Frontal cortex (tissue), 3 donors: ENCODE measurements at regions not wholly inside any gene's neighbourhood (a gene's known extent, or its start where the extent isn't known, plus 50 kb on each side); places are given as distances from the start of the nearest gene placed in this dataset.
A peak's percentile ranks its signal among the peaks of the same experiment; 100 is the strongest.

Experiments used
- DNase-seq, 2 donors: peaks; one replicate each; pipeline ENCODE4 v3.0.0; 2012; ENCODE audit warnings: low spot score in 2 of 2
- FAIRE-seq: peaks from 2 replicates; lab custom pipeline; 2012; peaks lifted over from hg19 to GRCh38; lab: Jason Lieb, UNC
- donor health status: control.
- donor health status: control.
- donor health status: control.

- FAIRE-seq: no peak
- DNase-seq: no peak
Observed at GRCh38 chr9:38234479-38235170, 157.9 kb upstream of the ALDH1B1 start.

- DNase-seq (no peak), FAIRE-seq (no peak)
Observed at GRCh38 chr9:38233796-38234355, 158.6 kb upstream of the ALDH1B1 start.

- FAIRE-seq (no peak), DNase-seq (no peak)
Observed at GRCh38 chr9:38233343-38233742, 159.2 kb upstream of the ALDH1B1 start.

DNA sequence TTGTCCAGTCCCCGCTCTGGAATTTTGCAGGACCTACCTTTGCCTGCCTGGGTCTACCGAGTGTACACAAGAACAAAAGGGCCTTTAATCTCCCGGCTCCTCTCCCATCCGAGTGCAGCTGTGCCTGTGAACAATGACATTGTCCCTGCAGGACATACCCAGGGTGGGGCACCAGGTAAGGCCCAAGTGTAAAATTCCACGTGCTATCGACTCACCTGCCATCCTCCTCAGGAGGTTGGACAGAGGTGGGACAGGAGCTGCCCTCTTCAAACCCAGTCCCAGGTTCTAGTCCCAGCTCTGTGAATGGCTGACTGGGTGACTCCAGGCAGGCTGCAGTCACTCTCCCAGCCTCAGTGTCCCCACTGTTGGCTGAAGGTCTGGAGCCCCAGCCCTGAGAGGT is 159.6 kb upstream of the ALDH1B1 start:
- no peak for DNase-seq
- no peak for FAIRE-seq

DNA sequence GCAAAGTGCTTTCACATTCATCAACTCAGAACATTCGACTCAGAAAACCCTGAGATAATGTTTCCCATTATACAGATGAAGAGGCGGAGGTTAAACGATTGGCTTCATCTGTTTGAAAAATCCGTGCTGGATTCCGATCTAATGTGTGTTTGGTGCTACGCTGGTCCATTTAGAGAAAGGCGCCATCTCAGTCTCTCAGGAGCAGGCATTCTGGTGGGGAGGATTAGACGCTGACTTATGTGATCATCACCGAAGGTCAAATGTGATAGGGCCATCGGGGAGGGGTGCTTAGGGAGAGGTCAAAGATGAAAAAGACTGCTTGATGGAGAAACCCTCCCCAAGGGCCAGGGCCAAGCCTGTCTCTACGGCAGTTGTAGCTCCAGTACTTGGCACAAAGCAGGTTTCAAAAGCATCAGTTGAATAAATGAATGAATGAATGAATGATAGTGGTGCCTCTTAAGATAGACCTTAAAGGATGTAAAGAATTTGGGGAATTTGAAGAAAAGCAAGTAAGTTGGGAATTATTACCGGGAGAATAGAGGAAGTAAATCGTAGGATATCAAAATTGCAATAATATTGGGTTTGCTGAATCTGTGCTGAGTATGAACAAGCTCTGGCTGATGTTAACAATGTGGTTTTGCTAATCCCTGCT is 160.6 kb upstream of the SHB start:
- DNase-seq (no peak), FAIRE-seq (no peak)

DNA sequence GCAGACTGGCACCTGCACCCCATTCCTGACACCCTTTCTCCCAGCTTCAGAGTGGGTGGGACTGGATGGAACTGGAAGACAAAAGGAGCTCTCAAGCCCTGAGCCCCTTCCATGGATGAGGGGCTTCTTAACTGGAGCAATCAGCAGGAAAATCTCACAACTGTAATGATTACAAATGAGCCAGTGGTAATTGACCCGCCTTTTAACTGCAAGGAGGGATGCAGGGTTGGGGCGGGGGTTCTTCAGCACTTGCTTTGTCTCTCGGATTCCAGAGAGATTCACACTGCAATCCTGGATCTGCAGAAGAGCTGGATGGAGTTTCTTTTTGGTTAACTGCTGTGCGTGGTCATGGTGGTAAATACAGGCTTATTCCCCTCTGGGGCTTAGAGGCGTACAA is 160.1 kb upstream of the SHB start:
- DNase-seq: no peak

DNA sequence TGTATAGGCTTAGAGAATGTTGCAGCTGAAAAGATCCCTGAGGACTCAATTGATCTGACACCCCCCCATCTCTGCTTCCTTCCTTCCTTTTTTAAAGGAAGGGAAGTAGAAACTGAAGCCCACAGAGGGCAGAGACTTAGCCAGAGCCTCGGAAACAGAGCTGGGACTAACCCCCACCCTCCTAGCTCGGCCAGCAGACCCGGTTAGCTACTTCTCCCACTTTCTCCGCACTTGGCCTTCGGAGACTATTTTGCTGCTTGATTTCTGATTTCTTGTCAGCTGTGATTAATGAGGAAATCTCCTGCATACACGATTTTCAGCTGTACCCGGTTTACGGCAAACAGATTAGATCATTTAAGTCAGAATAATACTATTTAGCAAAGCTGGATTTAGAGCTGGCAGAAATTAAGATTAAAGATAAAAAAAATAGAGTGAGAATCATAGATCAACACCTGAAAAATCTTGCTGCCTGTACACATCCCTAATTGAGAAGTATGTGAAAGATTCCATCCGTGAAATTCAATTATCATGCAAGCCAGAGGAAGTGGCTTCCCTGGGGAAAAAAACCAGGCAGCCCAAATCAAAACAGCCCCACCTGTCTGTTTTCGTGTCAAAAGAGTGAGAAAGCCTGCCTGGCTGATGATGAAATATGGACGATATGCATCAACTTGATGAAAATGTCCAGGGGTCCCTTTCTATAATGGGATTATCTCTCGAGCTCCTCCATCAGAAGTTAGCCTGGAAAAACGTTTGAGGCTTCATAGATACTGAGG is 159.5 kb upstream of the SHB start:
- DNase-seq (no peak), FAIRE-seq (no peak)

More for the DNA sequence above, 160.1 kb upstream of the SHB start:
- FAIRE-seq: no peak

GRCh38 chr9:38227656-38228055 is 158.6 kb upstream of the SHB start:
- FAIRE-seq (no peak), DNase-seq (no peak)

- DNase-seq: peak in 1 of 2 donors; percentile 39
- no peak for FAIRE-seq
Observed at GRCh38 chr9:38227061-38227540, 158.1 kb upstream of the SHB start.

GRCh38 chr9:38226491-38226951 is 157.5 kb upstream of the SHB start:
- FAIRE-seq: no peak
- DNase-seq: no peak

- DNase-seq (no peak), FAIRE-seq (no peak)
Observed at GRCh38 chr9:38224941-38225340, 155.9 kb upstream of the SHB start.

DNA sequence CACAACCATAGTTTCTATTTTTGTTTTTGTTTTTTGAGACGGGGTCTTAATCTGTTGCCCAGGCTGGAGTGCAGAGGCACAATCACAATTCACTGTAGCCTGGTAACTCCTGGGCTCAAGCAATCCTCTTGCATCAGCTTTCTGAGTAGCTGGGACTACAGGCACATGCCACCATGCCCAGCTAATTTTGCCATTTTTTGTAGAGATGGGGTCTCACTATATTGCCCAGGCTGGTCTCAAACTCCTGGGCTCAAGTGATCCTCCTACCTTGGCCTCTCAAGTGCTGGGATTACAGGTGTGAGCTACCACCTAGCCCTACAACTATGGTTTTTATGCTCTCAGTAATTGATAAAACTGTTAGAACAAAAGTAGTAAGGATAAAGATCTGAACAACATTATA is 147.5 kb upstream of the SHB start:
- no peak for DNase-seq
- FAIRE-seq: no peak

GRCh38 chr9:38215465-38215864 is 146.4 kb upstream of the SHB start:
- DNase-seq: no peak
- no peak for FAIRE-seq

DNA sequence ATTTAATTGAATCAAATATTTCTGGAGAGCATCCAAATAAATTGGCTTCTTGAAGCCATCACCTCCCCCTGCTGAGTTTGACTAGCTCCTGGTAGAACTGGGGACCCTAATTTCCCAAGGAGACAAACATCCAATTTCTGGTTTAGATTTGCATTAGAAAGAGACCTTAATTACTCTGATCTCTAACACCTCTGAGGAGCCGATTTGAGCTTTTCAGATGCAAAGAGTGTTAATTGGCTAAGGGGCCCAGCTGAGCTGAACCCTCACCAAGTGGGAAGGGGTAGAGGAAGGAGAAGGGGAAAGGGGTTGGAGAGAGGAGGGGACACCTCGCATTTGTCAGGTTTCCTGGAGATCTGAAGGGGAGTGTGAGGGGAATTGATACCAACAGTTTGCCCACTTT is 145.4 kb upstream of the SHB start:
- FAIRE-seq (no peak), DNase-seq (no peak)

DNA sequence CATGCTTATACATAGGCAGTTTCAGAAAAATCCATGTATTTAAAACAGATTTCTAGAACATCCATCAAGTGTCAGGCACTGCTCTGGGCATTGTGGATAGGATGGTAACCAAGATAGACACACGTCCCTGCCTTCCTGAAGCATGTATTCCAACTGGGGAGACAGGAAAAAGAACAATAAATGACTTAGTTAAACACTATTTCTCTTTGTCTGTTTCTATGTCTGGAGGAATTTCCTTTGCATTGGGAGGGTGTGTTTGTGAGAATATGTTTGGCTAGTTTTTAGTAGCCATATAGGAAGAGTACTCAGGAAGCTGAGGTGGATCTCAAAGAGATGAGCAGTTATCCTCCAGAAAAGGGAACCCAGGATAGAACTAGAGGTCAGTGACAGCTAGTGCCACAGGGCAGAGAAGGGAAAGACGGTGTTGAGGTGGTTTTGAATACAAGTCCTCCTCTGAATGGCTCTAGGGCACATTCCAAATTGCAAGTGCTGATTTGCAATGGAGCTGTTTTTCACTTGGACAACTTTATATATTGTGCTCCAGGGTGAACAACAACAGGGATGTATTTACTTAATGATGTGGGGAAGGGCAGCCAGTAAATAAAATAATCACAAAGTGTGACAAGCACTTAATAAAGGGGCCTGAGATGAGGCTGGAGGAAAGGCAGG is 144.7 kb upstream of the SHB start:
- FAIRE-seq: no peak
- DNase-seq: no peak

GRCh38 chr9:38212016-38212415 is 143.0 kb upstream of the SHB start:
- DNase-seq (no peak), FAIRE-seq (no peak)

DNA sequence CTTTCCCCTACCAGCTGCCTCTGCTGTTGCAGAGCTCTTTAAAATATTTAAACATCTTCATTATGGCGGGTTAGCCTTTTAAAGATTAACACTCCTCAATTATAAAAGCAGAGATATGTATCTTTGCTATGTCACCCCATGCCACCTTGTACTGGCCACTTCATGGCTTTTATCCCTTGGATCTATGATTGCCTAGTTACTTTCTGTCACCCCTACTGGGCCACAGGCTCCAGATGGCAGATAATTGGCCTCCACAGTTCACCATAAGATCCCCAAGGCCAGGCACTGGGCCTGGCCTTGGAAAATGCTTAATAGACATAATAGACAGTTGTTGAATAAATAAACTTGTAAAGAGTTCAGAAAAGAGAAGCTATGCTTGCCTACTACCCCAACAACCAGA is 142.0 kb upstream of the SHB start:
- DNase-seq: no peak
- no peak for FAIRE-seq

DNA sequence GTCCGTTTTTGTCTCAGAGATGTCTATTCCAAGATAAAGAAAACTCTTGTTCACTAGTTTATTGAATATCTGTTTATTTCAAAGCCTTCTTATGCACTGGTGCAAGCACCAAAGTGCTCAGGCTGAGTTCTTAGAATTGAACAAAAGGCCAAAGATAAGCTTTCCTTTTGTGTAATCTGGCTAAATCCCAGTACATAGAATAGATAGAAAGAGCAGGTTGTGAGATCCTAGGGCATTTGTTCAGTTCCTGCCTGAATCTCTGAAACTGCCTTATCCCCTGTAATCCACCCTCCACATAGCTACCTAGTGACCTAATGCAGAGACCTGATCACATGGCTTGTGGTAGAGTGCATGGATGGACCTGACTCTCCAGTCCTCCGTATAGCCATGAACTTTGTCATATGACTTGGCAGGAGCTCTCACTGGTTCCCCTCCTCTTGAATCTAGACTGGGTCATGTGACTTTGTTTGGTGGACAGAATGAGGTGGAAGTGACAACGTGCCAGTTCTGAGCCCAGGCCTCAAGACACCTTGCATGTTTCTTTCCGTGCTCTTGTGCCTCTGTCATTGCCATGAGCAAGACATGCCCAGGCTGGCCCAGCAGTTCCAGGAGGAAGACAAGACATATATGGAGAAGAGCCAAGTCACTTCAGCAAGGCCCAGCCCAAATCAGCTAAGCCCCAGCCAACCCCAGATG is 139.3 kb upstream of the SHB start:
- DNase-seq: no peak
- FAIRE-seq: no peak

GRCh38 chr9:38207247-38207778 is 138.3 kb upstream of the SHB start:
- FAIRE-seq: no peak
- no peak for DNase-seq
